HFF-Myc (cell line): ENCODE measurements at regions not wholly inside any gene's neighbourhood (a gene's known extent, or its start where the extent isn't known, plus 50 kb on each side); places are given as distances from the start of the nearest gene placed in this dataset.

Experiments used
- DNase-seq: peaks from one replicate; pipeline ENCODE4 v3.0.0-alpha.2; 2011; ENCODE audit warnings: low read depth; ENCODE audit errors: extremely low read depth
- H3K4me3 ChIP-seq: replicated peaks from 2 replicates; pipeline ENCODE4 v1.5.1; 2011; ENCODE audit warnings: low read depth, mild to moderate bottlenecking, control low read depth, low read length
- CTCF ChIP-seq: IDR thresholded peaks from 2 replicates; pipeline ENCODE4 v1.5.1; 2012; ENCODE audit warnings: mild to moderate bottlenecking, low read depth, low read length, control low read depth; ENCODE audit errors: missing control alignments

GRCh38 chr6:104414723-104415122, 445.0 kb downstream of the HACE1 start:
- no peak for DNase-seq
- TF ChIP-seq CTCF = no peak
- H3K4me3 ChIP-seq = no peak overlapping the region

GRCh38 chr6:104413767-104414166, 446.0 kb downstream of the HACE1 start:
- DNase-seq = no peak
- TF ChIP-seq CTCF = no peak
- H3K4me3 ChIP-seq = no peak overlapping the region

- H3K4me3 ChIP-seq = no peak overlapping the region
Observed at GRCh38 chr6:104411302-104411701, 448.4 kb downstream of the HACE1 start.

GRCh38 chr6:104409913-104410312, 449.8 kb downstream of the HACE1 start:
- DNase-seq = no peak

More at GRCh38 chr6:104411302-104411701, 448.4 kb downstream of the HACE1 start:
- TF ChIP-seq CTCF = no peak
- no peak for DNase-seq

GRCh38 chr6:104407957-104408356, 451.8 kb downstream of the HACE1 start:
- TF ChIP-seq CTCF = no peak
- H3K4me3 ChIP-seq = no peak overlapping the region
- DNase-seq = no peak

More at GRCh38 chr6:104409913-104410312, 449.8 kb downstream of the HACE1 start:
- no peak overlapping the region for H3K4me3 ChIP-seq
- TF ChIP-seq CTCF = no peak

GRCh38 chr6:104404377-104404776, 455.3 kb downstream of the HACE1 start:
- TF ChIP-seq CTCF = no peak
- H3K4me3 ChIP-seq = no peak overlapping the region
- no peak for DNase-seq

GRCh38 chr6:104402572-104402971, 457.1 kb downstream of the HACE1 start:
- peak; percentile 3 for DNase-seq
- H3K4me3 ChIP-seq = no peak overlapping the region
- no peak for TF ChIP-seq CTCF
